Parathyroid adenoma (tissue), 2 donors: ENCODE measurements at regions not wholly inside any gene's neighbourhood (a gene's known extent, or its start where the extent isn't known, plus 50 kb on each side); places are given as distances from the start of the nearest gene placed in this dataset.

Experiments
- H2AFZ ChIP-seq: fragments of 300-600 bp; sonication (generic); one replicate; pipeline ENCODE4 v1.7.0; 2017; ENCODE audit warnings: antibody characterized with exemption, mild to moderate bottlenecking
- H3K27ac ChIP-seq: fragments of 300-600 bp; sonication (generic); one replicate; pipeline ENCODE4 v1.7.0; 2017
- H3K27me3 ChIP-seq: fragments of 300-600 bp; sonication (generic); one replicate; pipeline ENCODE4 v1.7.0; 2017; ENCODE audit warnings: low read length; ENCODE audit not compliant: control insufficient read depth, insufficient read depth
- H3K36me3 ChIP-seq: fragments of 300-600 bp; sonication (generic); one replicate; pipeline ENCODE4 v1.7.0; 2017; ENCODE audit warnings: low read length; ENCODE audit not compliant: control insufficient read depth, insufficient read depth
- H3K4me1 ChIP-seq: fragments of 300-600 bp; sonication (generic); one replicate; pipeline ENCODE4 v1.7.0; 2017; ENCODE audit warnings: control low read depth
- H3K4me2 ChIP-seq: fragments of 300-600 bp; sonication (generic); one replicate; pipeline ENCODE4 v1.7.0; 2017; ENCODE audit warnings: low read length
- H3K4me3 ChIP-seq: fragments of 300-600 bp; sonication (generic); one replicate; pipeline ENCODE4 v1.7.0; 2017; ENCODE audit warnings: low read depth, low read length
- H3K79me2 ChIP-seq: fragments of 300-600 bp; sonication (generic); one replicate; pipeline ENCODE4 v1.7.0; 2017; ENCODE audit warnings: control low read depth
- H3K9ac ChIP-seq: fragments of 300-600 bp; sonication (generic); one replicate; pipeline ENCODE4 v1.7.0; 2017; ENCODE audit warnings: mild to moderate bottlenecking
- H3K9me3 ChIP-seq: fragments of 300-600 bp; sonication (generic); one replicate; pipeline ENCODE4 v1.7.0; 2017; ENCODE audit warnings: low read length; ENCODE audit not compliant: control insufficient read depth
- CTCF ChIP-seq: fragments of 300-600 bp; sonication (generic); IDR thresholded peaks from one replicate; pipeline ENCODE4 v1.7.0; 2017; ENCODE audit warnings: antibody characterized with exemption, mild to moderate bottlenecking
- donor health status: primary hyperparathyroidism.

- Histone ChIP-seq H3K9me3 (no peaks in the 10 kb centered on the region), H3K27me3 (no peaks in the 10 kb centered on the region), H3K9ac (no peak overlapping the region), H3K27ac (no peak overlapping the region), H3K36me3 (no peaks in the 10 kb centered on the region), H3K4me1 (no peaks in the 10 kb centered on the region), H3K79me2 (no peaks in the 10 kb centered on the region), H3K4me2 (no peak overlapping the region), H2AFZ (no peak overlapping the region), H3K4me3 (no peak overlapping the region)
- no peak for TF ChIP-seq CTCF
Observed at GRCh38 chr13:107644136-107644535, 571.2 kb downstream of the LIG4 start.

DNA sequence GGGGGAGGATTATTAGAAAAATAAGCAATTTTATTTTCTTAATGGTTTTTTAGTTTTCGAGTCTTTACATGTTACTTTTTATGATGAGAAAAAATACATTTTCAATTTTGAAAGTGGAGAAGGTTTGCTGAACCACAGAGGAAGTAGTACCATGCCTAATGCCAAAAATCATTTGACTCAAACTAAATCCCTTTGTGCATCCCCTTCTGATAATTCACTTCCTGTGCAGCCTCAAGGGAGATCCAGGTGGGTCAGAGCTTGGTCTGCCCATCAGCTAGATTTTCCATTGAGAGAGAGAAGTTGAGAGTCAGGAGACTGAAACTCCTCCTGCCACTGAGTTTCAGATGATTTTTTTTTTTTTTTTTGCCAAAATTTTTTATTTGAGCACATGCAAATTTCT, 571.7 kb downstream of the LIG4 start:
- no peaks in the 10 kb centered on the region for H3K27me3 ChIP-seq
- no peaks in the 10 kb centered on the region for H3K36me3 ChIP-seq
- no peaks in the 10 kb centered on the region for H3K9me3 ChIP-seq
- no peaks in the 10 kb centered on the region for H3K79me2 ChIP-seq
- no peak overlapping the region for H3K9ac ChIP-seq
- H3K4me1 ChIP-seq = no peaks in the 10 kb centered on the region
- H2AFZ ChIP-seq = no peak overlapping the region
- no peak overlapping the region for H3K4me3 ChIP-seq
- TF ChIP-seq CTCF = no peak
- no peak overlapping the region for H3K4me2 ChIP-seq
- H3K27ac ChIP-seq = no peak overlapping the region

- H3K27me3 ChIP-seq = no peaks in the 10 kb centered on the region
- no peaks in the 10 kb centered on the region for H3K79me2 ChIP-seq
- no peaks in the 10 kb centered on the region for H3K4me1 ChIP-seq
- H3K27ac ChIP-seq = no peak overlapping the region
- no peak for TF ChIP-seq CTCF
- no peaks in the 10 kb centered on the region for H3K36me3 ChIP-seq
- H2AFZ ChIP-seq = no peak overlapping the region
- H3K9me3 ChIP-seq = no peaks in the 10 kb centered on the region
- no peak overlapping the region for H3K4me3 ChIP-seq
- H3K4me2 ChIP-seq = no peak overlapping the region
- H3K9ac ChIP-seq = no peak overlapping the region
Observed at GRCh38 chr13:107642831-107643230, 572.5 kb downstream of the LIG4 start.

- no peak overlapping the region for H2AFZ ChIP-seq
- no peaks in the 10 kb centered on the region for H3K4me1 ChIP-seq
- no peaks in the 10 kb centered on the region for H3K79me2 ChIP-seq
- H3K27me3 ChIP-seq = no peaks in the 10 kb centered on the region
- TF ChIP-seq CTCF = no peak
- H3K9ac ChIP-seq = no peak overlapping the region
- no peak overlapping the region for H3K4me3 ChIP-seq
- no peaks in the 10 kb centered on the region for H3K36me3 ChIP-seq
- no peak overlapping the region for H3K4me2 ChIP-seq
- no peaks in the 10 kb centered on the region for H3K9me3 ChIP-seq
- no peak overlapping the region for H3K27ac ChIP-seq
Observed at GRCh38 chr13:107641574-107641973, 573.8 kb downstream of the LIG4 start.

DNA sequence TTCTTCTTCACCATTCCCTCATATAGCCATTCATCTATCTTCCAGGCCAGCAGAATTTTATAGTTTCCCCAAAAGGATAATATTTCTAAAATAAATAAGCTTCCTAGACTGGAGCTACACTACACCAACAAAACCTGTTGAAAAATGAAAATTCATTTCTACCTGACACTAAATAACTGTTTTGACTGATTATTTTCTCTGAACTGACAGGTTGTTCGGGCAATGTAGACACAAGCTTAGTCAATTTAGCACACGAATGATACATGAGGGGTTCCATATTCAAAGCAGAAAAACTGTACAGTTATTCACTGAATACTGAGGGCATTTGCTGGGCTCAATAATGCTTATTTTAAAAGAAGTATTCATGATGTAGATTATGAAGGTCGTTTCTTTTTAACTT, 589.7 kb downstream of the LIG4 start:
- Histone ChIP-seq H2AFZ (no peak overlapping the region), H3K9ac (no peak overlapping the region), H3K4me3 (no peak overlapping the region), H3K27ac (no peak overlapping the region), H3K4me1 (no peaks in the 10 kb centered on the region), H3K4me2 (no peak overlapping the region), H3K9me3 (no peaks in the 10 kb centered on the region), H3K27me3 (no peaks in the 10 kb centered on the region), H3K36me3 (no peaks in the 10 kb centered on the region), H3K79me2 (no peaks in the 10 kb centered on the region)
- TF ChIP-seq CTCF = no peak
